Suppressor macrophage treated with lipopolysaccharide for 4 hours (primary cell): ENCODE measurements at regions not wholly inside any gene's neighbourhood (a gene's known extent, or its start where the extent isn't known, plus 50 kb on each side); places are given as distances from the start of the nearest gene placed in this dataset.

Experiments
- DNase-seq: peaks from one replicate; pipeline ENCODE4 v3.0.0-alpha.2; 2020

DNA sequence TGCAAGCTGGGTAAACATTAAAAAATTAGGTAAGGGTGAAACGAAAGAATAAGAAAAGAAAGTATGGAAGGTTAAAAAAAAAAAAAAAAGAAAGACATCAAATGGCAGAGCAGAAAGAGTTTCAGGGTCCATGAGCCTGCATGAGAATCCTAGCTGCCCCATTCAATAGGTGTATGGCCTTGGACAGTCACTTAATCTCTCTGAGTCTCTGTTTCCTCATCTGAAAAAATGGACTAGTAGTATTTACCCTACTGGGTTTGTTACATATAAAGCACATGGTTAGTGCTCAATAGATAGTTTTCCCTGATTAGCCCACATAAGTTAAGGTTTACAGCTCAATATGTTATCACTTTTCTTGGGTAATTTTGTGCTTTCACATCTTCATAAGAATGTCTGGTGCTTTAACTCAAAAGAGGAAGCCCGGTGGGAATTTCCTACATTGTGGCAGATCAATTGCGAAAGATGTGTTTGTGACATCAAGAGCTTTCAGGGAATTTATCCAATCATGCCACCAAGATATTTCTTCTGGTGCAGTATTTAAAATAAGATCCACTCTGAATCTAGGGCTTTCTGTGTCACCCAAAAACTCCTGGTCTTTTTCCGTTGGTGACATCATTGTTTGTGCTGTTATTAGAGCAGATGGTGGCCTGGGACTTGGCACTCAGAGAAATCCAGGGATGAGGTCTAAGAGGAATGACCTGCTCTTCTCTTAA lies 57.2 kb upstream of the UBE2E1 start:
- DNase-seq: peak; percentile 99

- DNase-seq: peak; percentile 20
These were observed 56.1 kb upstream of the UBE2E1 start for GRCh38 chr3:23749609-23750008.

GRCh38 chr3:23750573-23751210 lies 55.1 kb upstream of the UBE2E1 start:
- DNase-seq: no peak

DNA sequence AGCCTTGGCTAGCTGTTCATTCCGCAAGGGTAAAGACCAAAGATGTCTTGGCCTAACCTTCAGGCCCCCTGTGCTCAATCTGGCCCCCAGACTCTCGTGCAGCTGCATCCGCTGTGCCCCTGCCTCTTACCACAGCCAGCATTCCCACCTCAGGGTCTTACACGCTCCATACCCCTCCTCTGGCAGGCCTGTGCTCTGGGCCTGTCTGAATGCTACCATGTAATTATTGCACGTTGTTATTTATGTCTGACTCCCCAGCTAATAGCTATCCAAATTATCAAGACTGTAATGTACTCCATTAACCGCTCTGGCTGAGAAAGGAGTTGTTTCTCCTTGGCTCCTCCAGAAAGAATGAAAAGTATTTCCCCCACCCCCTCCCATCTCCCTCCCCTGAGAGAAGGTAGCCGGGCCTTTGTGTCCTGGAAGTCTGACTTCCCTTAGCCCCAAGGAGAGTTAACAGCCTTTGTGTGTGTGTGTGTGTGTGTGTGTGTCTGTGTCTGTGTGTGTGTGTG lies 54.5 kb upstream of the UBE2E1 start:
- DNase-seq: no peak

DNA sequence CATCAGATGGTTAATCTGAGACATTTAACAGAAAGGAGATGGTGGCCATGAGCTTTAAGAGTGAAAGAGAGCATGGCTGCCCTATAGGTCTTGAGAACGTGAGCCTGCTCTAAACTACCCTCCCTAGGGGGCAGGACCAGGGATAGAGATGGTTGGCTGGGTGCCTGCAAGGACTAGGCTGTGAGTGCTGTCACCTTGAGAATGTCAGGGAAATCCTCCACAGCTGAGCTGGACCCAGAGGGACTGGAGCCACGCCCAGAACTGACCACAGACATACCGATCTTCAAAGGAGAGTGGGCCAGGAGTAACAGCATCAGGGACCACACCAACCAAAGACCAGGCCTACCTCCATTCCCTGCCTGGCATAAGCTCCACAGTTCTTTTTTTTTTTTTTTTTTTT lies 53.6 kb upstream of the UBE2E1 start:
- DNase-seq: no peak

DNA sequence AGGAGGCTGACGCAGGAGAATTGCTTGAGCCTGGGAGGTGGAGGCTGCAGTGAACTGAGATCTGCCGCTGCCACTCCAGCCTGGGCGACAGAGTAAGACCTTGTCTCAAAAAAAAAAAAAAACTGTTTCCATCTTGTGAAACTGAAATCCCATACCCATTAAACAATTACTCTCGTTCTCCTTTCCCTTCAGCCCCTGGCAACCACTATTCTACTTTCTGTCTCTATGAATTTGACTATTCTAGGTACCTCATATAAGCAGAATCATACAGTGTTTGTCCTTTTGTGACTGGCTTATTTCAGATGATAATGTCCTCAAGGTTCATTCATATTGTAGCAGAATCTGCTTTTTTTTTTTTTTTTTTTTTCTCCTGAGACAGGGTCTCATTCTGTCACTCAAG lies 51.5 kb upstream of the UBE2E1 start:
- DNase-seq: no peak
